RWPE2 (cell line): ENCODE measurements at regions not wholly inside any gene's neighbourhood (a gene's known extent, or its start where the extent isn't known, plus 50 kb on each side); places are given as distances from the start of the nearest gene placed in this dataset.
A peak's percentile ranks its signal among the peaks of the same experiment; 100 is the strongest.

Experiments used
- ATAC-seq: fragments of 200-7000 bp; cut with Tn5 transposase; 3 replicates; pipeline ENCODE4 v1.9.1; 2021; ENCODE audit warnings: low read depth
- DNase-seq: peaks from one replicate; pipeline ENCODE4 v3.0.0-alpha.2; 2020; ENCODE audit warnings: low spot score
- H3K27ac ChIP-seq: fragments of 450-650 bp; 2 replicates; pipeline ENCODE4 v1.5.1; 2017; ENCODE audit warnings: mild to moderate bottlenecking; ENCODE audit not compliant: poor library complexity, severe bottlenecking
- H3K27me3 ChIP-seq: fragments of 250-450 bp; sonication (Bioruptor Pico); 2 replicates; pipeline ENCODE4 v1.5.1; 2021; ENCODE audit warnings: mild to moderate bottlenecking, moderate library complexity; ENCODE audit not compliant: insufficient read depth, poor library complexity, severe bottlenecking
- H3K36me3 ChIP-seq: fragments of 250-450 bp; sonication (Bioruptor Pico); 2 replicates; pipeline ENCODE4 v1.5.1; 2020; ENCODE audit warnings: low read depth, mild to moderate bottlenecking, moderate library complexity
- H3K4me1 ChIP-seq: fragments of 250-450 bp; sonication (Bioruptor Pico); 2 replicates; pipeline ENCODE4 v1.5.1; 2021; ENCODE audit warnings: mild to moderate bottlenecking, moderate library complexity; ENCODE audit not compliant: insufficient read depth, poor library complexity, severe bottlenecking
- H3K4me3 ChIP-seq: fragments of 250-450 bp; sonication (Bioruptor Pico); 2 replicates; pipeline ENCODE4 v1.5.1; 2021; ENCODE audit warnings: mild to moderate bottlenecking, moderate library complexity; ENCODE audit not compliant: severe bottlenecking
- H3K9me3 ChIP-seq: fragments of 250-450 bp; sonication (Bioruptor Pico); 2 replicates; pipeline ENCODE4 v1.5.1; 2021; ENCODE audit warnings: mild to moderate bottlenecking, moderate library complexity; ENCODE audit not compliant: severe bottlenecking
- TF ChIP-seq, protein P1 (sequence below): fragments of 450-650 bp; IDR thresholded peaks from one replicate; pipeline ENCODE4 v1.5.1; 2017; ENCODE audit warnings: mild to moderate bottlenecking, moderate library complexity; ENCODE audit not compliant: poor library complexity, severe bottlenecking

DNA sequence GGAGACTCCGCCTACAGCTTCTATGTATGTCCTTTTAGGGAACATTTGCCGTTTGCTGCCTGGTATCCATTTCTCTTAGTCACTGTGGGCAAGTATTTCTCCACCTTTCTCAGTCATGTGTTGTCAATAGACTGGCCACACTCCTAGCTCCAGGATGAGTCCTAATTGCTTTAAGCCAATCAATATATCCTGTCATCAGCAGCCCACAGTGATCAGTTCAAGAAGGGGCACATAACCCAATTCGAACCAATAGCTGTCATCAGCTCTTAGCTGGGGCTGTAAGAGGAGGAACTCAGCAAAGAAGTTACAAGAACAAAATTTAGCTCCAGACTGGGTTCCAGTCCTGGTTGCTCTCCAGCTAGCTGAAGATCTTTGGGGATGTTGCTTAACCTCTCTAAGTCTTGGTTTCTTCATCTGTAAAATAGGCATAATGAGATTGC, 70.7 kb upstream of the MAN2A1 start:
- peak; percentile 56; the same call in 2 of the 3 replicates for ATAC-seq
- H3K27me3 ChIP-seq, result peaks cover 3% of the 10 kb centered on the region

GRCh38 chr5:109614981-109615380, 74.7 kb upstream of the MAN2A1 start:
- Histone ChIP-seq H3K4me1 (no peaks in the 10 kb centered on the region), H3K4me3 (no peak overlapping the region), H3K27ac (no peak overlapping the region), H3K9me3 (no peaks in the 10 kb centered on the region), H3K27me3 (peaks cover 3% of the 10 kb centered on the region), H3K36me3 (no peaks in the 10 kb centered on the region)
- TF ChIP-seq, protein P1, sequence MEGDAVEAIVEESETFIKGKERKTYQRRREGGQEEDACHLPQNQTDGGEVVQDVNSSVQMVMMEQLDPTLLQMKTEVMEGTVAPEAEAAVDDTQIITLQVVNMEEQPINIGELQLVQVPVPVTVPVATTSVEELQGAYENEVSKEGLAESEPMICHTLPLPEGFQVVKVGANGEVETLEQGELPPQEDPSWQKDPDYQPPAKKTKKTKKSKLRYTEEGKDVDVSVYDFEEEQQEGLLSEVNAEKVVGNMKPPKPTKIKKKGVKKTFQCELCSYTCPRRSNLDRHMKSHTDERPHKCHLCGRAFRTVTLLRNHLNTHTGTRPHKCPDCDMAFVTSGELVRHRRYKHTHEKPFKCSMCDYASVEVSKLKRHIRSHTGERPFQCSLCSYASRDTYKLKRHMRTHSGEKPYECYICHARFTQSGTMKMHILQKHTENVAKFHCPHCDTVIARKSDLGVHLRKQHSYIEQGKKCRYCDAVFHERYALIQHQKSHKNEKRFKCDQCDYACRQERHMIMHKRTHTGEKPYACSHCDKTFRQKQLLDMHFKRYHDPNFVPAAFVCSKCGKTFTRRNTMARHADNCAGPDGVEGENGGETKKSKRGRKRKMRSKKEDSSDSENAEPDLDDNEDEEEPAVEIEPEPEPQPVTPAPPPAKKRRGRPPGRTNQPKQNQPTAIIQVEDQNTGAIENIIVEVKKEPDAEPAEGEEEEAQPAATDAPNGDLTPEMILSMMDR, result no peak
- DNase-seq (no peak), ATAC-seq (no peak)

More for the DNA sequence above, 70.7 kb upstream of the MAN2A1 start:
- Histone ChIP-seq H3K27ac (no peak overlapping the region), H3K9me3 (no peaks in the 10 kb centered on the region), H3K36me3 (no peaks in the 10 kb centered on the region), H3K4me1 (no peaks in the 10 kb centered on the region), H3K4me3 (no peak overlapping the region)
- DNase-seq, result no peak
- TF ChIP-seq, protein P1, result no peak

GRCh38 chr5:109614301-109614700, 75.4 kb upstream of the MAN2A1 start:
- no peak for ATAC-seq

DNA sequence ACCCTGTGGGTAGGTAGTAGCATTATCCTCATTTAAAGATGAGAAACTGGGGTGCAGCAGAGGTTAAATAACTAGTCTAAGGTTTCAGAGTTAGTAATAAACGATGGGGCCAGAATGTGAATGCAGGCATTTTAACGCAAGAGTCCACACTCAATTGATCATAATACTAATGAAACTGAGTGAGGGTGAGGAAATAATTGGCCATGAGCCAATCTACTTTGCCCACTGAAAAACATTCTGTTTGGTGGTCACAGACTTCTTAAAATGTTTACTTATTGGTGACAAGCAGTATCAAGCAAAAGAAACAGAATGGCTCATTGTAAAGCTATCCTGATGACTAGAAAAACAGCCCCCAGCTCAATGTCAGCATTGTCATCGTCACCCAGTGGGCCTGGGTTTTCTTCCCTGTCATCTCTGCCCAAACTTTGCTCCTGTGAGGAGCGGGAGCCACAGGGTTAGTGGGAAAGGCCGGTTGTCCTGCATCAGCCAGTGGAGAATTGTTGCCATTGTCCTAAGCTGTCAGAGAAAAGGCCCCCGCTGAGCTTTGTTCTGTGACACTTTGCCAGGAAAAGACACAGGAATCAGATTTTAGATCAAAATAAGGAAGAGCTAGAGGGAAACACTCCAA, 77.3 kb upstream of the MAN2A1 start:
- no peaks in the 10 kb centered on the region for H3K4me1 ChIP-seq
- no peak for DNase-seq
- no peaks in the 10 kb centered on the region for H3K9me3 ChIP-seq
- no peaks in the 10 kb centered on the region for H3K27me3 ChIP-seq
- ATAC-seq, result no peak
- no peak overlapping the region for H3K27ac ChIP-seq
- TF ChIP-seq, protein P1, result no peak
- no peak overlapping the region for H3K4me3 ChIP-seq
- no peaks in the 10 kb centered on the region for H3K36me3 ChIP-seq

More at GRCh38 chr5:109614301-109614700, 75.4 kb upstream of the MAN2A1 start:
- Histone ChIP-seq H3K27me3 (no peaks in the 10 kb centered on the region), H3K27ac (no peak overlapping the region), H3K36me3 (no peaks in the 10 kb centered on the region), H3K4me1 (no peaks in the 10 kb centered on the region), H3K9me3 (no peaks in the 10 kb centered on the region), H3K4me3 (no peak overlapping the region)
- no peak for DNase-seq
- TF ChIP-seq, protein P1, result no peak

DNA sequence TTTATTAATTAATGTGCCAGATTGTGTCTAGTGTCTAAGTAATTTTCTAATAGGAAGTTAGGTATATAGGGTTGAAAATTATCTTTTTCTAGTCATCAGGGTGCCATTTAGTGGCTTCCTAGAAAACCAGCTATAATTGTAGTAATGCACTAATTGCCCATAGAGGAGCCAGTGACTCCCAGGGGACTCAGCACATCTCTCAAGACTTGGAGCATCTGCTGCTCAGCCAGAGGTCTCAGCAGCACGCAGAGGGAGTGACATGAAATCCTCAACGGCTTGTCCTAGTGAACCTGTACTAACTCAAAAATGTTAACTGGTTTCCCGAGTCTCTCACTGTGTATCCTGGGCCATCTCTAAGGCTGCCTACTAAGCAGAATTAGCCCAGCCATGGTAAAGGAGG, 78.2 kb upstream of the MAN2A1 start:
- TF ChIP-seq, protein P1, result no peak
- Histone ChIP-seq H3K36me3 (no peaks in the 10 kb centered on the region), H3K27me3 (no peaks in the 10 kb centered on the region), H3K27ac (no peak overlapping the region), H3K4me3 (no peak overlapping the region), H3K9me3 (no peaks in the 10 kb centered on the region), H3K4me1 (no peaks in the 10 kb centered on the region)
- no peak for DNase-seq
- peak; percentile 10; the same call in 1 of the 3 replicates for ATAC-seq
